HEK293 (cell line): ENCODE measurements at regions not wholly inside any gene's neighbourhood (a gene's known extent, or its start where the extent isn't known, plus 50 kb on each side); places are given as distances from the start of the nearest gene placed in this dataset.

ENCODE experiments used
- FEZF1 ChIP-seq: fragments of 450-650 bp; formaldehyde crosslinking; IDR thresholded peaks from 2 replicates; pipeline ENCODE4 v1.5.1; 2016; ENCODE audit warnings: missing biosample characterization, missing genetic modification characterization
- HOXA7 ChIP-seq: sonication (generic); formaldehyde crosslinking; IDR thresholded peaks from 2 replicates; pipeline ENCODE4 v1.8.1; 2022; ENCODE audit warnings: missing genetic modification reagents, borderline replicate concordance
- IKZF3 ChIP-seq: fragments of 450-650 bp; IDR thresholded peaks from 2 replicates; pipeline ENCODE4 v1.5.0; 2018; ENCODE audit warnings: missing biosample characterization, mild to moderate bottlenecking, missing genetic modification characterization, moderate library complexity
- MEIS1 ChIP-seq: sonication (generic); formaldehyde crosslinking; IDR thresholded peaks from 2 replicates; pipeline ENCODE4 v1.8.1; 2022; ENCODE audit warnings: missing genetic modification reagents, mild to moderate bottlenecking, borderline replicate concordance
- MYNN ChIP-seq: fragments of 450-650 bp; formaldehyde crosslinking; IDR thresholded peaks from 2 replicates; pipeline ENCODE4 v1.5.1; 2016; ENCODE audit warnings: missing biosample characterization, missing genetic modification characterization, borderline replicate concordance
- SP7 ChIP-seq: fragments of 450-650 bp; formaldehyde crosslinking; IDR thresholded peaks from 2 replicates; pipeline ENCODE4 v1.5.1; 2016; ENCODE audit warnings: missing biosample characterization, missing genetic modification characterization
- ZIC2 ChIP-seq: fragments of 450-650 bp; formaldehyde crosslinking; IDR thresholded peaks from 2 replicates; pipeline ENCODE4 v1.5.1; 2016; ENCODE audit warnings: missing biosample characterization, missing genetic modification characterization
- ZNF10 ChIP-seq: fragments of 450-650 bp; formaldehyde crosslinking; IDR thresholded peaks from 2 replicates; pipeline ENCODE4 v1.5.1; 2017; ENCODE audit warnings: missing biosample characterization, missing genetic modification characterization
- ZNF112 ChIP-seq: fragments of 450-650 bp; formaldehyde crosslinking; IDR thresholded peaks from 2 replicates; pipeline ENCODE4 v1.5.0; 2017; ENCODE audit warnings: missing biosample characterization, missing genetic modification characterization
- ZNF132 ChIP-seq: fragments of 450-650 bp; formaldehyde crosslinking; IDR thresholded peaks from 2 replicates; pipeline ENCODE4 v1.5.1; 2017; ENCODE audit warnings: missing biosample characterization, missing genetic modification characterization, borderline replicate concordance
- ZNF138 ChIP-seq: fragments of 450-650 bp; formaldehyde crosslinking; IDR thresholded peaks from 2 replicates; pipeline ENCODE4 v1.5.1; 2016; ENCODE audit warnings: missing biosample characterization, missing genetic modification characterization, borderline replicate concordance
- ZNF16 ChIP-seq: fragments of 450-650 bp; formaldehyde crosslinking; IDR thresholded peaks from 2 replicates; pipeline ENCODE4 v1.5.1; 2016; ENCODE audit warnings: low read depth, missing biosample characterization, missing genetic modification characterization
- ZNF223 ChIP-seq: fragments of 450-650 bp; formaldehyde crosslinking; IDR thresholded peaks from 2 replicates; pipeline ENCODE4 v1.5.1; 2016; ENCODE audit warnings: missing biosample characterization, missing genetic modification characterization
- ZNF514 ChIP-seq: fragments of 450-650 bp; formaldehyde crosslinking; IDR thresholded peaks from 2 replicates; pipeline ENCODE4 v1.5.1; 2016; ENCODE audit warnings: missing biosample characterization, missing genetic modification characterization
- ZNF571 ChIP-seq: fragments of 450-650 bp; formaldehyde crosslinking; IDR thresholded peaks from 2 replicates; pipeline ENCODE4 v1.5.0; 2017; ENCODE audit warnings: missing biosample characterization, missing genetic modification characterization
- ZNF610 ChIP-seq: fragments of 450-650 bp; formaldehyde crosslinking; IDR thresholded peaks from 2 replicates; pipeline ENCODE4 v1.5.1; 2016; ENCODE audit warnings: missing biosample characterization, missing genetic modification characterization, borderline replicate concordance
- ZNF626 ChIP-seq: fragments of 450-650 bp; sonication (Bioruptor Pico); formaldehyde crosslinking; IDR thresholded peaks from 2 replicates; pipeline ENCODE4 v1.5.1; 2018; ENCODE audit warnings: missing biosample characterization, missing genetic modification characterization, inconsistent platforms
- TF ChIP-seq, protein P1 (sequence below): fragments of 450-650 bp; formaldehyde crosslinking; IDR thresholded peaks from 2 replicates; pipeline ENCODE4 v1.5.1; 2016; ENCODE audit warnings: missing biosample characterization, missing genetic modification characterization
- TF ChIP-seq, protein P2 (sequence below): fragments of 450-650 bp; formaldehyde crosslinking; IDR thresholded peaks from 2 replicates; pipeline ENCODE4 v1.5.1; 2016; ENCODE audit warnings: missing biosample characterization, missing genetic modification characterization
- TF ChIP-seq, protein P3 (sequence below): fragments of 450-650 bp; formaldehyde crosslinking; optimal IDR thresholded peaks from 2 replicates; pipeline ENCODE3; 2016; ENCODE audit warnings: missing biosample characterization, mild to moderate bottlenecking, missing genetic modification characterization
- TF ChIP-seq, protein P4 (sequence below): fragments of 450-650 bp; formaldehyde crosslinking; IDR thresholded peaks from 2 replicates; pipeline ENCODE4 v1.5.1; 2017; ENCODE audit warnings: missing biosample characterization, missing genetic modification characterization
- TF ChIP-seq, protein P5 (sequence below): fragments of 450-650 bp; formaldehyde crosslinking; IDR thresholded peaks from 2 replicates; pipeline ENCODE4 v1.5.1; 2016; ENCODE audit warnings: missing biosample characterization, missing genetic modification characterization
- TF ChIP-seq, protein P6 (sequence below): fragments of 450-650 bp; formaldehyde crosslinking; IDR thresholded peaks from 2 replicates; pipeline ENCODE4 v1.5.1; 2017; ENCODE audit warnings: missing biosample characterization, missing genetic modification characterization
- TF ChIP-seq, protein P7 (sequence below): fragments of 450-650 bp; formaldehyde crosslinking; conservative IDR thresholded peaks from 2 replicates; pipeline ENCODE4 v1.5.1; 2016; ENCODE audit warnings: low read depth, missing biosample characterization, missing genetic modification characterization

DNA sequence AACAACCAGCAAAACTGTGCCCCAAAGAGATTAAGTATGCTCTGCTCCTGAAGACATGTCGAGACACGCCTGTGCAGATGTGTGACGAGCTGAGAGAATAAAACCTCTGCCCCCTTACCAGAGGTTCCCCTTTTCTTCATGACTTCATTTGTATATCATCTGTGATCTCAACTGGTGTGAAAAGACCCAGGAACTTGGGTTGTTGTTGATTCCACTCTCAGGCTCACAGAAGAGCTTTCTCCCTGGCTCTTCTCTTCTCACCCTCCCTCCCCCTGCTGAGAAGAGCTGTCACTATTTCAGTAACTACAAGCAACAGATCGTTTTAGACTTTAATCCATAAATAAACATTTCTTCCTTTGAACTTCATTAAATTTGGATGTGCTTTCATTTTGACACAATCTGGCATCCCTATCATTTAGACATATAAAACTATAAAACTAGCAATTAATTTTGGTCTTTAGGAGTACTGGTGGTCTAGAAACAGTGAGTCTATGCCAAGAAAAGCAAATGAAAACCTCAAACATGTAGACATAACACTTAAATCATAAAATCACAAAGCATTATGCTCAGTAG, 179.3 kb upstream of the FZD8 start (continued):
- no peak for TF ChIP-seq MYNN (tag by site-specific recombination)
- TF ChIP-seq, protein P1, sequence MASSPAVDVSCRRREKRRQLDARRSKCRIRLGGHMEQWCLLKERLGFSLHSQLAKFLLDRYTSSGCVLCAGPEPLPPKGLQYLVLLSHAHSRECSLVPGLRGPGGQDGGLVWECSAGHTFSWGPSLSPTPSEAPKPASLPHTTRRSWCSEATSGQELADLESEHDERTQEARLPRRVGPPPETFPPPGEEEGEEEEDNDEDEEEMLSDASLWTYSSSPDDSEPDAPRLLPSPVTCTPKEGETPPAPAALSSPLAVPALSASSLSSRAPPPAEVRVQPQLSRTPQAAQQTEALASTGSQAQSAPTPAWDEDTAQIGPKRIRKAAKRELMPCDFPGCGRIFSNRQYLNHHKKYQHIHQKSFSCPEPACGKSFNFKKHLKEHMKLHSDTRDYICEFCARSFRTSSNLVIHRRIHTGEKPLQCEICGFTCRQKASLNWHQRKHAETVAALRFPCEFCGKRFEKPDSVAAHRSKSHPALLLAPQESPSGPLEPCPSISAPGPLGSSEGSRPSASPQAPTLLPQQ (tag by site-specific recombination), result 0 out of 2 replicates have a peak, but pooled peaks have one; percentile 16
- TF ChIP-seq, protein P2, sequence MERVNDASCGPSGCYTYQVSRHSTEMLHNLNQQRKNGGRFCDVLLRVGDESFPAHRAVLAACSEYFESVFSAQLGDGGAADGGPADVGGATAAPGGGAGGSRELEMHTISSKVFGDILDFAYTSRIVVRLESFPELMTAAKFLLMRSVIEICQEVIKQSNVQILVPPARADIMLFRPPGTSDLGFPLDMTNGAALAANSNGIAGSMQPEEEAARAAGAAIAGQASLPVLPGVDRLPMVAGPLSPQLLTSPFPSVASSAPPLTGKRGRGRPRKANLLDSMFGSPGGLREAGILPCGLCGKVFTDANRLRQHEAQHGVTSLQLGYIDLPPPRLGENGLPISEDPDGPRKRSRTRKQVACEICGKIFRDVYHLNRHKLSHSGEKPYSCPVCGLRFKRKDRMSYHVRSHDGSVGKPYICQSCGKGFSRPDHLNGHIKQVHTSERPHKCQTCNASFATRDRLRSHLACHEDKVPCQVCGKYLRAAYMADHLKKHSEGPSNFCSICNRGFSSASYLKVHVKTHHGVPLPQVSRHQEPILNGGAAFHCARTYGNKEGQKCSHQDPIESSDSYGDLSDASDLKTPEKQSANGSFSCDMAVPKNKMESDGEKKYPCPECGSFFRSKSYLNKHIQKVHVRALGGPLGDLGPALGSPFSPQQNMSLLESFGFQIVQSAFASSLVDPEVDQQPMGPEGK, result no peak
- TF ChIP-seq, protein P3, sequence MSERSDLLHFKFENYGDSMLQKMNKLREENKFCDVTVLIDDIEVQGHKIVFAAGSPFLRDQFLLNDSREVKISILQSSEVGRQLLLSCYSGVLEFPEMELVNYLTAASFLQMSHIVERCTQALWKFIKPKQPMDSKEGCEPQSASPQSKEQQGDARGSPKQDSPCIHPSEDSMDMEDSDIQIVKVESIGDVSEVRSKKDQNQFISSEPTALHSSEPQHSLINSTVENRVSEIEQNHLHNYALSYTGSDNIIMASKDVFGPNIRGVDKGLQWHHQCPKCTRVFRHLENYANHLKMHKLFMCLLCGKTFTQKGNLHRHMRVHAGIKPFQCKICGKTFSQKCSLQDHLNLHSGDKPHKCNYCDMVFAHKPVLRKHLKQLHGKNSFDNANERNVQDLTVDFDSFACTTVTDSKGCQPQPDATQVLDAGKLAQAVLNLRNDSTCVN (tag by site-specific recombination), result no peak
- TF ChIP-seq ZNF112 (tag by site-specific recombination), result no peak
- TF ChIP-seq, protein P4, sequence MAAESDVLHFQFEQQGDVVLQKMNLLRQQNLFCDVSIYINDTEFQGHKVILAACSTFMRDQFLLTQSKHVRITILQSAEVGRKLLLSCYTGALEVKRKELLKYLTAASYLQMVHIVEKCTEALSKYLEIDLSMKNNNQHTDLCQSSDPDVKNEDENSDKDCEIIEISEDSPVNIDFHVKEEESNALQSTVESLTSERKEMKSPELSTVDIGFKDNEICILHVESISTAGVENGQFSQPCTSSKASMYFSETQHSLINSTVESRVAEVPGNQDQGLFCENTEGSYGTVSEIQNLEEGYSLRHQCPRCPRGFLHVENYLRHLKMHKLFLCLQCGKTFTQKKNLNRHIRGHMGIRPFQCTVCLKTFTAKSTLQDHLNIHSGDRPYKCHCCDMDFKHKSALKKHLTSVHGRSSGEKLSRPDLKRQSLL (tag by site-specific recombination), result no peak
- peak; percentile 99 for TF ChIP-seq SP7 (tag by site-specific recombination)
- TF ChIP-seq ZNF132 (tag by site-specific recombination), result no peak
- TF ChIP-seq ZNF138 (tag by site-specific recombination), result no peak
- no peak for TF ChIP-seq HOXA7
- TF ChIP-seq ZNF626 (tag by site-specific recombination), result no peak
- TF ChIP-seq, protein P5, sequence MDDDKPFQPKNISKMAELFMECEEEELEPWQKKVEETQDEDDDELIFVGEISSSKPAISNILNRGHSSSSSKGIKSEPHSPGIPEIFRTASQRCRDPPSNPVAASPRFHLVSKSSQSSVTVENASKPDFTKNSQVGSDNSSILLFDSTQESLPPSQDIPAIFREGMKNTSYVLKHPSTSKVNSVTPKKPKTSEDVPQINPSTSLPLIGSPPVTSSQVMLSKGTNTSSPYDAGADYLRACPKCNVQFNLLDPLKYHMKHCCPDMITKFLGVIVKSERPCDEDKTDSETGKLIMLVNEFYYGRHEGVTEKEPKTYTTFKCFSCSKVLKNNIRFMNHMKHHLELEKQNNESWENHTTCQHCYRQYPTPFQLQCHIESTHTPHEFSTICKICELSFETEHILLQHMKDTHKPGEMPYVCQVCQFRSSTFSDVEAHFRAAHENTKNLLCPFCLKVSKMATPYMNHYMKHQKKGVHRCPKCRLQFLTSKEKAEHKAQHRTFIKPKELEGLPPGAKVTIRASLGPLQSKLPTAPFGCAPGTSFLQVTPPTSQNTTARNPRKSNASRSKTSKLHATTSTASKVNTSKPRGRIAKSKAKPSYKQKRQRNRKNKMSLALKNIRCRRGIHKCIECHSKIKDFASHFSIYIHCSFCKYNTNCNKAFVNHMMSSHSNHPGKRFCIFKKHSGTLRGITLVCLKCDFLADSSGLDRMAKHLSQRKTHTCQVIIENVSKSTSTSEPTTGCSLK, result no peak
- peak; percentile 65 for TF ChIP-seq IKZF3 (tag by site-specific recombination)
- no peak for TF ChIP-seq ZNF10 (tag by site-specific recombination)
- TF ChIP-seq MEIS1 (CRISPR knock-in tag), result no peak
- no peak for TF ChIP-seq ZNF223 (tag by site-specific recombination)
- TF ChIP-seq, protein P6, sequence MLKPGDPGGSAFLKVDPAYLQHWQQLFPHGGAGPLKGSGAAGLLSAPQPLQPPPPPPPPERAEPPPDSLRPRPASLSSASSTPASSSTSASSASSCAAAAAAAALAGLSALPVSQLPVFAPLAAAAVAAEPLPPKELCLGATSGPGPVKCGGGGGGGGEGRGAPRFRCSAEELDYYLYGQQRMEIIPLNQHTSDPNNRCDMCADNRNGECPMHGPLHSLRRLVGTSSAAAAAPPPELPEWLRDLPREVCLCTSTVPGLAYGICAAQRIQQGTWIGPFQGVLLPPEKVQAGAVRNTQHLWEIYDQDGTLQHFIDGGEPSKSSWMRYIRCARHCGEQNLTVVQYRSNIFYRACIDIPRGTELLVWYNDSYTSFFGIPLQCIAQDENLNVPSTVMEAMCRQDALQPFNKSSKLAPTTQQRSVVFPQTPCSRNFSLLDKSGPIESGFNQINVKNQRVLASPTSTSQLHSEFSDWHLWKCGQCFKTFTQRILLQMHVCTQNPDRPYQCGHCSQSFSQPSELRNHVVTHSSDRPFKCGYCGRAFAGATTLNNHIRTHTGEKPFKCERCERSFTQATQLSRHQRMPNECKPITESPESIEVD (tag by site-specific recombination), result peak; percentile 85
- peak; percentile 30; the same call in 1 of the 2 replicates for TF ChIP-seq ZIC2 (tag by site-specific recombination)
- TF ChIP-seq, protein P7, sequence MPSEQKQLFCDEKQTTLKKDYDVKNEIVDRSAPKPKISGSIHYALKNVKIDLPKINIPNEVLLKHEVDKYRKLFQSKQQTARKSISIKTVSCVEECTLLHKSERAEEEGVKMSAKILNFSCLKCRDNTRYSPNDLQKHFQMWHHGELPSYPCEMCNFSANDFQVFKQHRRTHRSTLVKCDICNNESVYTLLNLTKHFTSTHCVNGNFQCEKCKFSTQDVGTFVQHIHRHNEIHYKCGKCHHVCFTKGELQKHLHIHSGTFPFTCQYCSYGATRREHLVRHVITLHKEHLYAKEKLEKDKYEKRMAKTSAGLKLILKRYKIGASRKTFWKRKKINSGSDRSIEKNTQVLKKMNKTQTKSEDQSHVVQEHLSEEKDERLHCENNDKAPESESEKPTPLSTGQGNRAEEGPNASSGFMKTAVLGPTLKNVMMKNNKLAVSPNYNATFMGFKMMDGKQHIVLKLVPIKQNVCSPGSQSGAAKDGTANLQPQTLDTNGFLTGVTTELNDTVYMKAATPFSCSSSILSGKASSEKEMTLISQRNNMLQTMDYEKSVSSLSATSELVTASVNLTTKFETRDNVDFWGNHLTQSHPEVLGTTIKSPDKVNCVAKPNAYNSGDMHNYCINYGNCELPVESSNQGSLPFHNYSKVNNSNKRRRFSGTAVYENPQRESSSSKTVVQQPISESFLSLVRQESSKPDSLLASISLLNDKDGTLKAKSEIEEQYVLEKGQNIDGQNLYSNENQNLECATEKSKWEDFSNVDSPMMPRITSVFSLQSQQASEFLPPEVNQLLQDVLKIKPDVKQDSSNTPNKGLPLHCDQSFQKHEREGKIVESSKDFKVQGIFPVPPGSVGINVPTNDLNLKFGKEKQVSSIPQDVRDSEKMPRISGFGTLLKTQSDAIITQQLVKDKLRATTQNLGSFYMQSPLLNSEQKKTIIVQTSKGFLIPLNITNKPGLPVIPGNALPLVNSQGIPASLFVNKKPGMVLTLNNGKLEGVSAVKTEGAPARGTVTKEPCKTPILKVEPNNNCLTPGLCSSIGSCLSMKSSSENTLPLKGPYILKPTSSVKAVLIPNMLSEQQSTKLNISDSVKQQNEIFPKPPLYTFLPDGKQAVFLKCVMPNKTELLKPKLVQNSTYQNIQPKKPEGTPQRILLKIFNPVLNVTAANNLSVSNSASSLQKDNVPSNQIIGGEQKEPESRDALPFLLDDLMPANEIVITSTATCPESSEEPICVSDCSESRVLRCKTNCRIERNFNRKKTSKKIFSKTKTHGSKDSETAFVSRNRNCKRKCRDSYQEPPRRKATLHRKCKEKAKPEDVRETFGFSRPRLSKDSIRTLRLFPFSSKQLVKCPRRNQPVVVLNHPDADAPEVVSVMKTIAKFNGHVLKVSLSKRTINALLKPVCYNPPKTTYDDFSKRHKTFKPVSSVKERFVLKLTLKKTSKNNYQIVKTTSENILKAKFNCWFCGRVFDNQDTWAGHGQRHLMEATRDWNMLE, result peak; percentile 26; the same call in 1 of the 2 replicates
- TF ChIP-seq ZNF610, result no peak
- peak; percentile 93 for TF ChIP-seq FEZF1 (tag by site-specific recombination)
- TF ChIP-seq ZNF16 (tag by site-specific recombination), result no peak
- TF ChIP-seq ZNF571, result no peak
- TF ChIP-seq ZNF514 (tag by site-specific recombination), result no peak
